SH-SY5Y (cell line): ENCODE measurements at regions not wholly inside any gene's neighbourhood (a gene's known extent, or its start where the extent isn't known, plus 50 kb on each side); places are given as distances from the start of the nearest gene placed in this dataset.

Experiments used
- GATA2 ChIP-seq: IDR thresholded peaks from 2 replicates; pipeline ENCODE4 v1.6.1; 2011; ENCODE audit warnings: mild to moderate bottlenecking, low read depth, low read length
- GATA3 ChIP-seq: IDR thresholded peaks from 2 replicates; pipeline ENCODE4 v1.6.1; 2011; ENCODE audit warnings: low read depth, mild to moderate bottlenecking, low read length, moderate library complexity

GRCh38 chr5:174522480-174523260, 201.7 kb upstream of the MSX2 start:
- TF ChIP-seq GATA2 (no peak), GATA3 (no peak)
